Right atrium auricular region (tissue), 2 donors: ENCODE measurements at regions not wholly inside any gene's neighbourhood (a gene's known extent, or its start where the extent isn't known, plus 50 kb on each side); places are given as distances from the start of the nearest gene placed in this dataset.
A peak's percentile ranks its signal among the peaks of the same experiment; 100 is the strongest.

Source experiments
- DNase-seq: peaks from one replicate; pipeline ENCODE4 v3.0.0-alpha.2; 2019; ENCODE audit warnings: low spot score
- H3K27ac ChIP-seq, 2 donors: fragments of 200-600 bp; sonication (generic); 1 replicate in 1 of 2; 2 replicates in 1 of 2; pipeline ENCODE4 v1.5.1; 2016 to 2019
- H3K27me3 ChIP-seq, 2 donors: fragments of 200-600 bp; sonication (generic); one replicate each; pipeline versions ENCODE4 v1.5.1 to v1.6.0; 2017 to 2019
- H3K36me3 ChIP-seq: fragments of 200-600 bp; sonication (generic); one replicate; pipeline ENCODE4 v1.5.1; 2016
- H3K4me1 ChIP-seq, 2 donors: fragments of 200-600 bp; sonication (generic); one replicate each; pipeline versions ENCODE4 v1.5.1 to v1.6.0; 2017 to 2019
- H3K4me3 ChIP-seq, 2 donors: fragments of 200-600 bp; sonication (generic); 1 replicate in 1 of 2; 2 replicates in 1 of 2; pipeline ENCODE4 v1.5.1; 2017 to 2019; ENCODE audit warnings: mild to moderate bottlenecking in 1 of 2, moderate library complexity in 1 of 2
- H3K9me3 ChIP-seq, 2 donors: fragments of 200-600 bp; sonication (generic); one replicate each; pipeline ENCODE4 v1.5.1; 2019
- TF ChIP-seq, protein P1 (sequence below), 2 donors: fragments of 200-600 bp; sonication (generic); IDR thresholded peaks; one replicate each; pipeline ENCODE4 v1.5.1; 2019; ENCODE audit warnings: antibody characterized with exemption in 2 of 2

- TF ChIP-seq, protein P1, sequence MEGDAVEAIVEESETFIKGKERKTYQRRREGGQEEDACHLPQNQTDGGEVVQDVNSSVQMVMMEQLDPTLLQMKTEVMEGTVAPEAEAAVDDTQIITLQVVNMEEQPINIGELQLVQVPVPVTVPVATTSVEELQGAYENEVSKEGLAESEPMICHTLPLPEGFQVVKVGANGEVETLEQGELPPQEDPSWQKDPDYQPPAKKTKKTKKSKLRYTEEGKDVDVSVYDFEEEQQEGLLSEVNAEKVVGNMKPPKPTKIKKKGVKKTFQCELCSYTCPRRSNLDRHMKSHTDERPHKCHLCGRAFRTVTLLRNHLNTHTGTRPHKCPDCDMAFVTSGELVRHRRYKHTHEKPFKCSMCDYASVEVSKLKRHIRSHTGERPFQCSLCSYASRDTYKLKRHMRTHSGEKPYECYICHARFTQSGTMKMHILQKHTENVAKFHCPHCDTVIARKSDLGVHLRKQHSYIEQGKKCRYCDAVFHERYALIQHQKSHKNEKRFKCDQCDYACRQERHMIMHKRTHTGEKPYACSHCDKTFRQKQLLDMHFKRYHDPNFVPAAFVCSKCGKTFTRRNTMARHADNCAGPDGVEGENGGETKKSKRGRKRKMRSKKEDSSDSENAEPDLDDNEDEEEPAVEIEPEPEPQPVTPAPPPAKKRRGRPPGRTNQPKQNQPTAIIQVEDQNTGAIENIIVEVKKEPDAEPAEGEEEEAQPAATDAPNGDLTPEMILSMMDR (IDR thresholded peaks at IDR 0.05): no peak
- Histone ChIP-seq H3K4me3 (no peak overlapping the region), H3K4me1 (peaks cover 0 to 55% of the 10 kb centered on the region in 2 donors), H3K9me3 (no peaks in the 10 kb centered on the region), H3K36me3 (no peaks in the 10 kb centered on the region), H3K27me3 (no peaks in the 10 kb centered on the region), H3K27ac (peak overlapping the region; percentile 65 to 68)
- no peak for DNase-seq
Observed at GRCh38 chr2:41940060-41940744, 107.6 kb upstream of the PKDCC start.

GRCh38 chr2:41940745-41941063 is 107.1 kb upstream of the PKDCC start:
- Histone ChIP-seq H3K4me3 (no peak overlapping the region), H3K36me3 (no peaks in the 10 kb centered on the region), H3K4me1 (peaks cover 0 to 57% of the 10 kb centered on the region in 2 donors), H3K9me3 (no peaks in the 10 kb centered on the region), H3K27ac (peak overlapping the region; percentile 65 to 68), H3K27me3 (no peaks in the 10 kb centered on the region)
- no peak for DNase-seq
- TF ChIP-seq, protein P1 (IDR thresholded peaks at IDR 0.05): no peak

GRCh38 chr2:41941831-41942230 is 106.0 kb upstream of the PKDCC start:
- H3K27me3 ChIP-seq: no peaks in the 10 kb centered on the region
- TF ChIP-seq, protein P1 (IDR thresholded peaks at IDR 0.05): no peak
- H3K4me1 ChIP-seq: peaks cover 0 to 56% of the 10 kb centered on the region in 2 donors
- H3K27ac ChIP-seq: peak overlapping the region; percentile 65 to 68
- H3K9me3 ChIP-seq: no peaks in the 10 kb centered on the region
- no peak for DNase-seq
- no peaks in the 10 kb centered on the region for H3K36me3 ChIP-seq
- no peak overlapping the region for H3K4me3 ChIP-seq

DNA sequence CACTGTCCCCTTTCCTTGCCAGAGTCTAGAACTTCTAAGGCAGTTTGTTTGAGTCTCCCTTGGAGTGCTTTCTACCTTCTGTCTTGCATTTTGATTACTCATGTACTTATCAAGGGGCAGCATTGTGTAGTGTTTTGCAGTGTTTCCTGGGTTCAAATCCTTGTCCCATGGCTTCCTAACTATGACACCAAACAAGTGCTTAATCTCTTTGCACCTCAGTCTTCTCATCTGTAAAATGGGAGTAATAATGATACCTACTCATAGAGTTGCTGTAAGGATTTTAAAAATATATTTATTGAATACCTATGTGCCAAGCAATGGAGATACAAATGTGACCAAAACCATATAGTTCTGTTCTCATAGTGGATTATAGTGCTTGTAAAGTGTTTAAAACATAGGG is 105.5 kb upstream of the PKDCC start:
- Histone ChIP-seq H3K36me3 (no peaks in the 10 kb centered on the region), H3K27me3 (no peaks in the 10 kb centered on the region), H3K4me1 (peaks cover 0 to 56% of the 10 kb centered on the region in 2 donors), H3K4me3 (no peak overlapping the region), H3K27ac (peak overlapping the region; percentile 65 to 68), H3K9me3 (no peaks in the 10 kb centered on the region)
- TF ChIP-seq, protein P1 (IDR thresholded peaks at IDR 0.05): no peak
- no peak for DNase-seq

- DNase-seq: no peak
- TF ChIP-seq, protein P1 (IDR thresholded peaks at IDR 0.05): no peak
- no peak overlapping the region for H3K4me3 ChIP-seq
- no peaks in the 10 kb centered on the region for H3K9me3 ChIP-seq
- no peaks in the 10 kb centered on the region for H3K36me3 ChIP-seq
- H3K27ac ChIP-seq: peak overlapping the region in 1 of 2 donors; percentile 65
- peaks cover 0 to 56% of the 10 kb centered on the region in 2 donors for H3K4me1 ChIP-seq
- H3K27me3 ChIP-seq: no peaks in the 10 kb centered on the region
Observed at GRCh38 chr2:41943159-41943558, 104.7 kb upstream of the PKDCC start.
